ENCODE measurements at regions not wholly inside any gene's neighbourhood (a gene's known extent, or its start where the extent isn't known, plus 50 kb on each side); places are given as distances from the start of the nearest gene placed in this dataset.

GRCh38 chr17:5873781-5874180 is 196.4 kb upstream of the WSCD1 start:
- H3K27ac ChIP-seq (ENCODE audit: low read depth, low read length) = no peak overlapping the region
- no peaks in the 10 kb centered on the region for H3K79me2 ChIP-seq (ENCODE audit: control insufficient read depth, low read length)
- no peak overlapping the region for H3K4me3 ChIP-seq (ENCODE audit: low read length)
- H3K9me2 ChIP-seq (replicated peaks; ENCODE audit: control insufficient read depth, low read length) = no peaks in the 10 kb centered on the region
- no peaks in the 10 kb centered on the region for H3F3A ChIP-seq (ENCODE audit: control insufficient read depth, insufficient read depth)
- no peaks in the 10 kb centered on the region for H3K36me3 ChIP-seq (ENCODE audit: control insufficient read depth, low read length)
- TF ChIP-seq EZH2phosphoT487 (IDR thresholded peaks at IDR 0.05; ENCODE audit: borderline replicate concordance, low read length) (no peak), CTCF (IDR thresholded peaks at IDR 0.05; ENCODE audit: low read depth, low read length, poor library complexity, severe bottlenecking) (no peak)
- no peaks in the 10 kb centered on the region for H3K27me3 ChIP-seq (ENCODE audit: control insufficient read depth, low read length)
- no peaks in the 10 kb centered on the region for H4K20me1 ChIP-seq (ENCODE audit: control insufficient read depth, insufficient read depth, low read depth, low read length)
- no peaks in the 10 kb centered on the region for H3K4me1 ChIP-seq (ENCODE audit: control insufficient read depth, low read length)
- H3K4me2 ChIP-seq (ENCODE audit: low read length) = no peak overlapping the region
- no peaks in the 10 kb centered on the region for H3K9me3 ChIP-seq (ENCODE audit: control insufficient read depth, insufficient read depth, low read length)

DNA sequence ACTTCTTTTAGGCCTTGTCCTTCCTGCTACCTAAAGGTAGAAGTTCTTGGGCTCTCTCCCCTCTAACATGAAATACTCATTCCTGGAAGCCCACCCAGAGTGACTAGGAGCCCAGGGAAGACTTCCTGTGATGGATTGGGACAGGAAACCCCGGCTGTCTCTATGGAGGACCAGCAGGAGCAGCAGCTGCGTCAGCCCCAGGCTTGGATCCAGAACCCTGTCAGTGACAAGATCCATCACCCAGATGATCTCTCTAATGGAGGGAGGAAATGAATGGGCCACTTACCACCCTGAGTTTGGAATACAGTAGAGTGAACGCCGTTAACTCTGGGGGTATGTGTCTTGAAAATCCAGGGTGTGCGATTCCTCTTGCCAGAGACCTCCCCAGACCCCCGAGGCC is 195.7 kb upstream of the WSCD1 start:
- Histone ChIP-seq H3K9me3 (ENCODE audit: control insufficient read depth, insufficient read depth, low read length) (no peaks in the 10 kb centered on the region), H3K27me3 (ENCODE audit: control insufficient read depth, low read length) (no peaks in the 10 kb centered on the region), H4K20me1 (ENCODE audit: control insufficient read depth, insufficient read depth, low read depth, low read length) (no peaks in the 10 kb centered on the region), H3K36me3 (ENCODE audit: control insufficient read depth, low read length) (no peaks in the 10 kb centered on the region), H3K4me3 (ENCODE audit: low read length) (no peak overlapping the region), H3K4me2 (ENCODE audit: low read length) (no peak overlapping the region), H3K27ac (ENCODE audit: low read depth, low read length) (no peak overlapping the region), H3F3A (ENCODE audit: control insufficient read depth, insufficient read depth) (no peaks in the 10 kb centered on the region), H3K9me2 (replicated peaks; ENCODE audit: control insufficient read depth, low read length) (no peaks in the 10 kb centered on the region), H3K4me1 (ENCODE audit: control insufficient read depth, low read length) (no peaks in the 10 kb centered on the region), H3K79me2 (ENCODE audit: control insufficient read depth, low read length) (no peaks in the 10 kb centered on the region)
- TF ChIP-seq CTCF (IDR thresholded peaks at IDR 0.05; ENCODE audit: low read depth, low read length, poor library complexity, severe bottlenecking) (no peak), EZH2phosphoT487 (IDR thresholded peaks at IDR 0.05; ENCODE audit: borderline replicate concordance, low read length) (no peak)

DNA sequence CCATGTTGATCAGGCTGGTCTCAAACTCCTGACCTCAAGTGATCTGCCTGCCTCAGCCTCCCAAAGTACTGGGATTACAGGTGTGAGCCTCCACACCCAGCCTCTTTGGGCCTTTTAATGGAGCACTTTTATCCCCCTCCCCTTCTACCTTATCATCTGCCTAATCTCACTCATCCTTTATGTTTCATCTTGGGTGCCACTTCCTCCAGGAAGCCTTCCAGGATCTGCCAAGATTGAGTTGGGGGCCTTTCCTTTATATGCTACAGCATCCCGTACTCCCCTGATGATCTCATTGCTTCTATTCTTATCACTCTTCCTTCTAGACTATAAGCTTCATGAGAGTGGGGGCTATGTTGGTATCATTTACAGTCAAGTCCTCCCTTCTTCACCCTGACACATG is 192.8 kb upstream of the WSCD1 start:
- no peak overlapping the region for H3K27ac ChIP-seq (ENCODE audit: low read depth, low read length)
- H3K27me3 ChIP-seq (ENCODE audit: control insufficient read depth, low read length) = no peaks in the 10 kb centered on the region
- H3K79me2 ChIP-seq (ENCODE audit: control insufficient read depth, low read length) = no peaks in the 10 kb centered on the region
- H3F3A ChIP-seq (ENCODE audit: control insufficient read depth, insufficient read depth) = no peaks in the 10 kb centered on the region
- H3K4me2 ChIP-seq (ENCODE audit: low read length) = no peak overlapping the region
- H3K4me3 ChIP-seq (ENCODE audit: low read length) = no peak overlapping the region
- H3K9me3 ChIP-seq (ENCODE audit: control insufficient read depth, insufficient read depth, low read length) = no peaks in the 10 kb centered on the region
- no peak for TF ChIP-seq CTCF (IDR thresholded peaks at IDR 0.05; ENCODE audit: low read depth, low read length, poor library complexity, severe bottlenecking)
- no peak for TF ChIP-seq EZH2phosphoT487 (IDR thresholded peaks at IDR 0.05; ENCODE audit: borderline replicate concordance, low read length)
- H3K9me2 ChIP-seq (replicated peaks; ENCODE audit: control insufficient read depth, low read length) = no peaks in the 10 kb centered on the region
- no peaks in the 10 kb centered on the region for H3K4me1 ChIP-seq (ENCODE audit: control insufficient read depth, low read length)
- no peaks in the 10 kb centered on the region for H4K20me1 ChIP-seq (ENCODE audit: control insufficient read depth, insufficient read depth, low read depth, low read length)
- no peaks in the 10 kb centered on the region for H3K36me3 ChIP-seq (ENCODE audit: control insufficient read depth, low read length)

DNA sequence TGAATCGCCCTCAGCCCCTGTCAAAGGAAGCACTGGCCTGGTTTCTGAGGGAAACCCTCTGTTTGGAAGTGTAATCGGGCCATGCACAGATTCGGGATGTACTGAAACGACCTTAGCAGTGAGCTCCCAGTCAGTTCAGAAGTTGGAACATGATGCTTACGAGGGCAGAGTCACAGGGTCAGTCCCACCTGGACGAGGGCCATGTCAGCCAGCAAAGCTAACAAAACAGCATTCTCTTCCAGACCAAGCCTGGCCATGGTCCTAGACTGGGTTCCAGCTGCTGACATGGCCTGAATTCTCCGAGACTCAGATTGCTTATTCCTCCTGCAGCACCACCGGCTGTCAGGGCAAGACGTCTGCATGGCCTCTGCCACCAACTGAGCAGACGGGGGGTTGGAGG is 192.2 kb upstream of the WSCD1 start:
- Histone ChIP-seq H3K4me1 (ENCODE audit: control insufficient read depth, low read length) (no peaks in the 10 kb centered on the region), H3K9me2 (replicated peaks; ENCODE audit: control insufficient read depth, low read length) (no peaks in the 10 kb centered on the region), H3K36me3 (ENCODE audit: control insufficient read depth, low read length) (no peaks in the 10 kb centered on the region), H3K79me2 (ENCODE audit: control insufficient read depth, low read length) (no peaks in the 10 kb centered on the region), H3K9me3 (ENCODE audit: control insufficient read depth, insufficient read depth, low read length) (no peaks in the 10 kb centered on the region), H4K20me1 (ENCODE audit: control insufficient read depth, insufficient read depth, low read depth, low read length) (no peaks in the 10 kb centered on the region), H3K27me3 (ENCODE audit: control insufficient read depth, low read length) (no peaks in the 10 kb centered on the region), H3K27ac (ENCODE audit: low read depth, low read length) (no peak overlapping the region), H3K4me2 (ENCODE audit: low read length) (no peak overlapping the region), H3F3A (ENCODE audit: control insufficient read depth, insufficient read depth) (no peaks in the 10 kb centered on the region), H3K4me3 (ENCODE audit: low read length) (no peak overlapping the region)
- TF ChIP-seq EZH2phosphoT487 (IDR thresholded peaks at IDR 0.05; ENCODE audit: borderline replicate concordance, low read length) = no peak
- no peak for TF ChIP-seq CTCF (IDR thresholded peaks at IDR 0.05; ENCODE audit: low read depth, low read length, poor library complexity, severe bottlenecking)
